HFF-Myc (cell line): ENCODE measurements at regions not wholly inside any gene's neighbourhood (a gene's known extent, or its start where the extent isn't known, plus 50 kb on each side); places are given as distances from the start of the nearest gene placed in this dataset.
"Not testable (repeated sequence)": the region's sequence is repeated elsewhere in the genome, so short reads cannot be mapped to it uniquely, and the experiment has no call there.

Experiments
- DNase-seq: peaks from one replicate; pipeline ENCODE4 v3.0.0-alpha.2; 2011; ENCODE audit warnings: low read depth; ENCODE audit errors: extremely low read depth
- H3K4me3 ChIP-seq: replicated peaks from 2 replicates; pipeline ENCODE4 v1.5.1; 2011; ENCODE audit warnings: low read depth, mild to moderate bottlenecking, control low read depth, low read length
- TF ChIP-seq, protein P1 (sequence below): IDR thresholded peaks from 2 replicates; pipeline ENCODE4 v1.5.1; 2012; ENCODE audit warnings: mild to moderate bottlenecking, low read depth, low read length, control low read depth; ENCODE audit errors: missing control alignments

DNA sequence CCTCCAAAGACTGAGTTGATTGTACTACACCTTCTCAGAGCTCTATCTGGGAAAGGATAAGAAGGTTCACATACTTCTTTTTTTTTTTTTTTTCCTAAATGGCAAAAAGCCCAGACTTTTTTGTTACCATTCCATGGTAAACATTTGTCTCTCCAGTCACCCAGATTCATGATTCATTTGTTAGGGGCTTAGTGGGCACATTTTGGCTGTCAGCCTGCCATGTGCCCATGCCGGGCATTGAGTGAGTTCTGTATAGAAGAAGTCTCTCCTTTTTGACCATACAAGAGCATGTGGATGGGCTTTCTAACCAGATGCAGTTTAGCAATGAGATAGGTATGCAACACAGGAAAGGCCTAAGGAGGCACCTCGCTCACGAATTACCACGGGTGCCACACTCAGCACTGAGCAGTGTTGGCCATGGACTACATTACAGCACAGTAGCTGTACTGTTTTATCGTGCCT lies 447.5 kb upstream of the HSF2 start:
- DNase-seq = peak; percentile 44
- no peak overlapping the region for H3K4me3 ChIP-seq
- TF ChIP-seq, protein P1, sequence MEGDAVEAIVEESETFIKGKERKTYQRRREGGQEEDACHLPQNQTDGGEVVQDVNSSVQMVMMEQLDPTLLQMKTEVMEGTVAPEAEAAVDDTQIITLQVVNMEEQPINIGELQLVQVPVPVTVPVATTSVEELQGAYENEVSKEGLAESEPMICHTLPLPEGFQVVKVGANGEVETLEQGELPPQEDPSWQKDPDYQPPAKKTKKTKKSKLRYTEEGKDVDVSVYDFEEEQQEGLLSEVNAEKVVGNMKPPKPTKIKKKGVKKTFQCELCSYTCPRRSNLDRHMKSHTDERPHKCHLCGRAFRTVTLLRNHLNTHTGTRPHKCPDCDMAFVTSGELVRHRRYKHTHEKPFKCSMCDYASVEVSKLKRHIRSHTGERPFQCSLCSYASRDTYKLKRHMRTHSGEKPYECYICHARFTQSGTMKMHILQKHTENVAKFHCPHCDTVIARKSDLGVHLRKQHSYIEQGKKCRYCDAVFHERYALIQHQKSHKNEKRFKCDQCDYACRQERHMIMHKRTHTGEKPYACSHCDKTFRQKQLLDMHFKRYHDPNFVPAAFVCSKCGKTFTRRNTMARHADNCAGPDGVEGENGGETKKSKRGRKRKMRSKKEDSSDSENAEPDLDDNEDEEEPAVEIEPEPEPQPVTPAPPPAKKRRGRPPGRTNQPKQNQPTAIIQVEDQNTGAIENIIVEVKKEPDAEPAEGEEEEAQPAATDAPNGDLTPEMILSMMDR = no peak

DNA sequence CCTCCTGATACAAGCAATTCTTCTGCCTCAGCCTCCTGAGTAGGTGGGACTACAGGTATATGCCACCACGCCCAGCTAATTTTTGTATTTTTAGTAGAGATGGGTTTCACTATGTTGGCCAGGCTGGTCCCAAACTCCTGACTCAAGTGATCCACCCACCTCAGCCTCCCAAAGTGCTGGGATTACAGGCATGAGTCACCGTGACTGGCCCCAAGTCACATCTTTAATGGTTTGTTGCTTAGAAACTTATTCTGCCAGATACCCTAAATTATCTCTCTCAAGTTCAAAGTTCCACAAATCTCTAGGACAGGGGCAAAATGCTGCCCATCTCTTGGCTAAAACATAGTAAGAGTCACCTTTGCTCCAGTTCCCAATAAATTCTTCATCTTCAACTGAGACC lies 444.1 kb upstream of the HSF2 start:
- not testable (repeated sequence) for DNase-seq, H3K4me3 ChIP-seq

DNA sequence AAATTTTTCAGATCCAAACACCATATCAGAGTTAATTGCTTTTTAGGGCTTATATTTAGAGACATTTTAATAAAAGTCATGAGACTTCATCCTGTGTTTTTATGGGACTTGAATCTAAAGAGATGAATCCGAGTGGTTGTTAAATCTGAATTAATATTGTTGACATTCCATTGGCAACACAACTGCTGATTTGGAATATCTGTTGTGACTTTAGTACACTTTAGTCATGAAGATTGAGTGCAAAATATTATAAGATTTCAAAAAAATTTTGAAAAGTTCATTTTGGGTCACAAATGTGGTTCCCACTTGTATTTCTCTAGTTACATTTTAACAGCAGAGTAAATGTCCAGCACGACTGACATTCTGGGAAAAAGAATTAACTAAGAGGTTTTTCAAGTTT lies 442.7 kb upstream of the HSF2 start:
- DNase-seq = no peak
- no peak overlapping the region for H3K4me3 ChIP-seq
- TF ChIP-seq, protein P1 = no peak

DNA sequence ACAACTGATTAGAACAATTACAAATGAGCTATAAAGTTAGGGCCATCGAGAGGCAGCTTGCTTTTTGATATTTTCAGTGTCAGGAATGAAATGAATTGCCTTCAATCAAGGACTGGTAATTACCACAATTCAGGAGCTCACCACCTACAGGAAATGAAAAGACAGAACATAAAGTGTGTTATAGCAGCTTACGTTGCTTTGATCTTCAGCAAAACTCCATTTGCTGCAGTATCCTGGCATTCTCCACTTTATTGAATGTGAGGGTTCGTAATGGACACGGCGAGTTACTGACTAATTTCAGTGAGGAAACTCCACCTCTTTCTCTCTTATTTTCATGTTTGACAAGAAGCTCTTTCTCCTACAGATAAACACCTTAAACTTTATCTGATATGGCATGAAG lies 440.0 kb upstream of the HSF2 start:
- TF ChIP-seq, protein P1 = no peak
- H3K4me3 ChIP-seq = no peak overlapping the region
- DNase-seq = no peak

DNA sequence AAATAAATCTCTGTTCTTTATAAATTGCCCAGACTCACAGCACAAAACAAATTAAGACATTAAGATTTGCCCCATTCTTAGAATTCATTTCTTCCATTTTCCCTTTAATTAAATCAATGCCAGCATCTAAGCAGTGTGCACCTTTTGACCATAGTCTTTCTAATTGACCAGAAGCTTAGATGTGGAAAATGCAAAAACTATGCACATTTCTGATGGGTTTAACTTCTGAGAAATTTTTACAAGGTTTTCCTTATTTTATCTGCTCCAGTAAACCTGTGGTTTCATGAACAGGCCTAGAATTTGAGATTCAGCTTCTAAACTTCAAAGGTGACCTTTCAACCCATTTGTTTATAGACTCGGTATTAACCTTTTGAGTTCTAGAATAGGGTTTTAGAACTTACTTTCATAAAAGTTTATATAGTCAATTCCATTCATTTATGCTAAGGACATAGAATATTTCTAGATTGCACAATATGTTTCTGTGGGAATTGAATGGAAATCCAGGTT lies 437.8 kb upstream of the HSF2 start:
- DNase-seq = no peak
- TF ChIP-seq, protein P1 = no peak
- no peak overlapping the region for H3K4me3 ChIP-seq

DNA sequence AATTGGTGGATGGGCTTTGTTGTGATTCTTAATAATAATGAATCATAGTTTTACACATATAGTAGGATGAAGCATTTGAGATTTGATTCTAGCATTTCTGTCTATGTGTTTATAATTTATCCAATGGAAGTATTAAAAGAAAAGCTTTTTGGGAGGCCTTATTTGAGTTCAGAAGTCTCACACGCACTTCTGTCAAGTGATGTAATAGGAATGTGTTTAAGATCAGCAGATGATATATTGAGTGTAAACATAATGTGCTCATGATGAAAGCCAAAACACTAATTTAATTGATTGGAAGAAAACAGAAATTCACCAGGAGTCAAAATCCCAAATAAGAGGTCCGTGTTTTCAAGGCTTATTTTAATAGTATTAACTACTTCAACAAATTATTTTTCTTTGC lies 435.6 kb upstream of the HSF2 start:
- DNase-seq = no peak
- TF ChIP-seq, protein P1 = no peak
- H3K4me3 ChIP-seq = no peak overlapping the region

DNA sequence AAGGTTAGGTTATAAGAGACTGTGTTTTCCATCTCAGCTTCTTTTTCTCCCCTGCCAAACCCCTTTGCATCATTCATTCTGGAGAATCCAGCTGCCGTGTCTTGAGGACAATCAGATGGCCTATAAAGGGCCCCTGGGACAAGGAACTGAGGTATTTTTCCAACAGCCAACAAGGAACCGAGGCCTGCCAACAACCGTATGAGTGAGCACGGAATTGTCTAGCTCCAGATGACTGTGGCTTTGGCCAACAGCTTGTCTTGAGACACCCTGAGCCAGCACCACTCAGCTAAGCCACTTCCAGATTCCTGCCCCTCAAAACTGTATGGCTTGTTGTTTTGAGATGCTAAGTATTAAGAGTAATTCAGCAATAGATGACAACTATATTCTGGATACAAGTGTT lies 433.7 kb upstream of the HSF2 start:
- no peak overlapping the region for H3K4me3 ChIP-seq
- TF ChIP-seq, protein P1 = no peak
- no peak for DNase-seq
